Vagina (tissue), 2 donors: ENCODE measurements at regions not wholly inside any gene's neighbourhood (a gene's known extent, or its start where the extent isn't known, plus 50 kb on each side); places are given as distances from the start of the nearest gene placed in this dataset.

Experiments used
- DNase-seq, 2 donors: peaks; one replicate each; pipeline ENCODE4 v3.0.0-alpha.2; 2017; ENCODE audit errors: extremely low spot score in 2 of 2
- H3K27ac ChIP-seq: fragments of 200-600 bp; sonication (generic); one replicate; pipeline ENCODE4 v1.5.1; 2019
- H3K27me3 ChIP-seq: fragments of 200-600 bp; sonication (generic); one replicate; pipeline ENCODE4 v1.5.1; 2019
- H3K36me3 ChIP-seq, 2 donors: fragments of 200-600 bp; sonication (generic); one replicate each; pipeline ENCODE4 v1.5.1; 2017 to 2019
- H3K4me1 ChIP-seq: fragments of 200-600 bp; sonication (generic); one replicate; pipeline ENCODE4 v1.5.1; 2019
- H3K4me3 ChIP-seq, 2 donors: fragments of 200-600 bp; sonication (generic); 1 replicate in 1 of 2; 2 replicates in 1 of 2; pipeline ENCODE4 v1.5.1; 2016 to 2019
- H3K9me3 ChIP-seq: fragments of 200-600 bp; sonication (generic); one replicate; pipeline ENCODE4 v1.5.1; 2019
- POLR2A ChIP-seq, 2 donors: fragments of 450-650 bp; IDR thresholded peaks; one replicate each; pipeline ENCODE4 v1.6.1; 2017; ENCODE audit warnings: antibody characterized with exemption in 2 of 2, mild to moderate bottlenecking in 2 of 2, moderate library complexity in 2 of 2
- POLR2AphosphoS5 ChIP-seq, 2 donors: sonication (generic); formaldehyde crosslinking; IDR thresholded peaks; one replicate each; pipeline ENCODE4 v1.9.0; 2017; ENCODE audit warnings: antibody characterized with exemption in 2 of 2, mild to moderate bottlenecking in 2 of 2, low read depth in 1 of 2; ENCODE audit not compliant: insufficient read depth in 1 of 2
- intact Hi-C: fragments of 100-400 bp; cut with DNase I; formaldehyde crosslinking; loops from one replicate; pipeline ENCODE4 v1.15.1; 2023
- TF ChIP-seq, protein P1 (sequence below), 3 experiments: fragments of 450-650 bp in 2 of 3; fragments of 200-600 bp in 1 of 3; sonication (generic) in 1 of 3; IDR thresholded peaks; one replicate each; pipeline ENCODE4 v1.5.1; 2017 to 2019; ENCODE audit warnings: antibody characterized with exemption in 3 of 3, mild to moderate bottlenecking in 2 of 3, moderate library complexity in 2 of 3

DNA sequence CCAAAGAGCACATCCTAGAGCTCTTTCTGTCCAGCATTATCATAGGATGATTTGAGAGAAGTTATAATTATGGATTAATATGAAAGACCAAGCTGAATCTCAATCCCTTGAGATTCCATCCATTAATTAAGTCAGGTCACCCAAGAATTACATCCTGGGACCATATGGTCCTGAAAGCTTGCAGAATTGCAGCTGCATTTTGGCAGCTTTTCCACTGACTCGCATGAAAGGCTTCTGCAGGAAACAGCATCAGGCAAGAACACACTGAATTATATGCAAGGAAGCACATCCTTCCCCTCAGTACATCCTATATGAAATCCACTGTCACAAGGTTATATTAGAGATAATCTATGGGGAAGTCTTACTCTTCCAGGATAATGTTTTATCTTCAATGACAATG, 109.1 kb upstream of the CTNND2 start:
- no peak overlapping the region for H3K27ac ChIP-seq
- no peak for DNase-seq
- H3K4me1 ChIP-seq: no peaks in the 10 kb centered on the region
- H3K9me3 ChIP-seq: no peaks in the 10 kb centered on the region
- no peaks in the 10 kb centered on the region for H3K27me3 ChIP-seq
- no peak overlapping the region for H3K4me3 ChIP-seq
- intact Hi-C loops: no loop called here
- no peaks in the 10 kb centered on the region for H3K36me3 ChIP-seq
- TF ChIP-seq POLR2A (IDR thresholded peaks at IDR 0.05) (no peak), POLR2AphosphoS5 (IDR thresholded peaks at IDR 0.05; ENCODE audit: insufficient read depth in 1 of 2, low read depth in 1 of 2) (no peak)
- TF ChIP-seq, protein P1, sequence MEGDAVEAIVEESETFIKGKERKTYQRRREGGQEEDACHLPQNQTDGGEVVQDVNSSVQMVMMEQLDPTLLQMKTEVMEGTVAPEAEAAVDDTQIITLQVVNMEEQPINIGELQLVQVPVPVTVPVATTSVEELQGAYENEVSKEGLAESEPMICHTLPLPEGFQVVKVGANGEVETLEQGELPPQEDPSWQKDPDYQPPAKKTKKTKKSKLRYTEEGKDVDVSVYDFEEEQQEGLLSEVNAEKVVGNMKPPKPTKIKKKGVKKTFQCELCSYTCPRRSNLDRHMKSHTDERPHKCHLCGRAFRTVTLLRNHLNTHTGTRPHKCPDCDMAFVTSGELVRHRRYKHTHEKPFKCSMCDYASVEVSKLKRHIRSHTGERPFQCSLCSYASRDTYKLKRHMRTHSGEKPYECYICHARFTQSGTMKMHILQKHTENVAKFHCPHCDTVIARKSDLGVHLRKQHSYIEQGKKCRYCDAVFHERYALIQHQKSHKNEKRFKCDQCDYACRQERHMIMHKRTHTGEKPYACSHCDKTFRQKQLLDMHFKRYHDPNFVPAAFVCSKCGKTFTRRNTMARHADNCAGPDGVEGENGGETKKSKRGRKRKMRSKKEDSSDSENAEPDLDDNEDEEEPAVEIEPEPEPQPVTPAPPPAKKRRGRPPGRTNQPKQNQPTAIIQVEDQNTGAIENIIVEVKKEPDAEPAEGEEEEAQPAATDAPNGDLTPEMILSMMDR (IDR thresholded peaks at IDR 0.05): no peak

DNA sequence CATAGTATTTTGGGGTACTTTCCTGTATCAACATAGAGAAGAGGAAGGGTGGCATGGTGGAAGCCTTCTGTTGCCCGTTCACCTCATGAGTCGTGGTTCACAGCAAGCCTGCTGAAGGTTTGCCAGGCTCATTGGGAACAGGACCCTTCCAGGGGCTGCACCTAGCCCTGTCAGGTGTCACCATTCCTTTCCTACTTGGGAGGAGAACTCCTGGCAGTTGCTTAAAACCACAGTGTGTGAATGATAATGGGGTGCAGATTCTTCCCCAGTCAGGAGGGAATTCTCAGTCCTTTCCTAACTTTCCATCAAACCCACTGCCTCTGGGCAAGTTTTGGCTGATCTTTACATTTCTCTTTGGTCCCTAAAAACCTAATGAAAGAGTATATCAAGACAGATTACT, 99.4 kb upstream of the CTNND2 start:
- no peaks in the 10 kb centered on the region for H3K4me1 ChIP-seq

DNA sequence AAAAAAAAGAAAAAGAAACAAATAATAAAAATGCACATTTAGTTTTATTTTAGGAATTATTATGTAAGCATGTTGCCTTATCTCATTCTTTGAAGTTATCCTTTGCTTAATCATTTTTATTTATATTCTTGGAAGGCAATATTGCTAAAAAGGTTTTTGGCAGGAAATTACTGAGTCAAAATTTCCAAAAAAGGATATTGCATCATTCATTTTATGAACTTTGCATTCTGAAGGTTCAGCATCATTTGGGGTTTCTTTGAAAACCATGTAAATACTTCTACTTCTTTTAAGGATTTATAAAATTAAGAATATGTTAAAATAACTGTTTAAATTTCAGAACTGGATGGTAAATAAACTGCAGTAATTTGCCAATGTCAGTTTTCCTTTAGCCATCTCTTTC, 94.2 kb upstream of the CTNND2 start:
- DNase-seq: no peak
- Histone ChIP-seq H3K4me3 (no peak overlapping the region), H3K4me1 (no peaks in the 10 kb centered on the region), H3K27ac (no peak overlapping the region), H3K36me3 (no peaks in the 10 kb centered on the region), H3K27me3 (no peaks in the 10 kb centered on the region), H3K9me3 (no peaks in the 10 kb centered on the region)
- intact Hi-C loops: no loop called here
- TF ChIP-seq POLR2A (IDR thresholded peaks at IDR 0.05) (no peak), POLR2AphosphoS5 (IDR thresholded peaks at IDR 0.05; ENCODE audit: insufficient read depth in 1 of 2, low read depth in 1 of 2) (no peak)
- TF ChIP-seq, protein P1 (IDR thresholded peaks at IDR 0.05): no peak

More for the DNA sequence above, 99.4 kb upstream of the CTNND2 start:
- no peak overlapping the region for H3K27ac ChIP-seq
- DNase-seq: no peak
- H3K27me3 ChIP-seq: no peaks in the 10 kb centered on the region
- H3K36me3 ChIP-seq: no peaks in the 10 kb centered on the region
- TF ChIP-seq, protein P1 (IDR thresholded peaks at IDR 0.05): no peak
- no peak for TF ChIP-seq POLR2A (IDR thresholded peaks at IDR 0.05)
- H3K4me3 ChIP-seq: no peak overlapping the region
- H3K9me3 ChIP-seq: no peaks in the 10 kb centered on the region
- intact Hi-C loops: no loop called here

DNA sequence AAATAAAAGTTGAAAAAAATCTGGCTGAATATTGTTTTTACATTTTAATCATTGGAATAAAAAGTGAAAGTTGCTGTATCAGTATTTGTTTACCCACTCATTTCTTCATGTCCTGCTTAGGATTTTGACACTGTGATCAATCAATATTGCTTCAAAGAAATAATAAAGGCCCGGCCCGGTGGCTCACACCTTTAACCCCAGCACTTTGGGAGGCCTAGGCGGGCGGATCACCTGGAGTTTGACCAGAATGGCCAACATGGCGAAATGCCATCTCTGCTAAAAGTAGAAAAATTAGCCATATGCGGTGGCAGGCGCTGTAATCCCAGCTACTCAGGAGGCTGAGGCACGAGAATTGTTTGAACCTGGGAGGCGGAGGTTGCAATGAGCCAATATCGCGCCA, 93.7 kb upstream of the CTNND2 start:
- TF ChIP-seq POLR2AphosphoS5 (IDR thresholded peaks at IDR 0.05; ENCODE audit: insufficient read depth in 1 of 2, low read depth in 1 of 2): no peak
- TF ChIP-seq POLR2A (IDR thresholded peaks at IDR 0.05): no peak
- TF ChIP-seq, protein P1 (IDR thresholded peaks at IDR 0.05): no peak
- Histone ChIP-seq H3K27me3 (no peaks in the 10 kb centered on the region), H3K27ac (no peak overlapping the region), H3K9me3 (no peaks in the 10 kb centered on the region), H3K36me3 (no peaks in the 10 kb centered on the region), H3K4me1 (no peaks in the 10 kb centered on the region), H3K4me3 (no peak overlapping the region)
- DNase-seq: no peak
- intact Hi-C loops: no loop called here

DNA sequence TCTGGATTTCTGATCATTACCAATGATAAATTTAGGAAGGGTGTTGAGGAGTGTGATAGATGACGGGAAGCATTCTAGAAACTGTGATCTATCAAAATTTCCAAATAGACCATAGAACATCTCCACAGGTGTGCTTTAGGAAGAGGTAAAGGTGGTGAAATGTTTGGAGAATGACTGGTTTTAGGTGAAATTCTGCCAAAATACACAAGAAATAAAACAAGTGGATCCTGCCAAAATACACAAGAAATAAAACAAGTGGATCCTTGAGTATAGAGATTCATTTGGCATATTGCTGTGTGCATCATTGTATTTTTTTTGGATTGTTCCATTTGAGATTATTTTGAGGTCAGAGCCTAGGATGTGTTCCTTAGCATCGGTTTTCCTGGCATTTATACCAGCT, 88.3 kb upstream of the CTNND2 start:
- Histone ChIP-seq H3K9me3 (no peaks in the 10 kb centered on the region), H3K36me3 (no peaks in the 10 kb centered on the region), H3K4me1 (no peaks in the 10 kb centered on the region), H3K4me3 (no peak overlapping the region), H3K27me3 (no peaks in the 10 kb centered on the region), H3K27ac (no peak overlapping the region)
- TF ChIP-seq, protein P1 (IDR thresholded peaks at IDR 0.05): no peak
- TF ChIP-seq POLR2A (IDR thresholded peaks at IDR 0.05): no peak
- TF ChIP-seq POLR2AphosphoS5 (IDR thresholded peaks at IDR 0.05; ENCODE audit: insufficient read depth in 1 of 2, low read depth in 1 of 2): no peak
- no peak for DNase-seq
- intact Hi-C loops: no loop called here
